ENCODE measurements at regions not wholly inside any gene's neighbourhood (a gene's known extent, or its start where the extent isn't known, plus 50 kb on each side); places are given as distances from the start of the nearest gene placed in this dataset.

- DNase-seq: no peak
- Histone ChIP-seq H3K27ac (ENCODE audit: low read depth in 2 of 2, low read length in 1 of 2) (no peak overlapping the region), H2AFZ (ENCODE audit: low read depth) (no peak overlapping the region), H3K4me3 (ENCODE audit: low read depth in 2 of 2, low read length in 1 of 2) (no peak overlapping the region), H3K9me3 (no peaks in the 10 kb centered on the region), H3F3A (replicated peaks; ENCODE audit: insufficient read depth) (no peaks in the 10 kb centered on the region), H3K4me1 (ENCODE audit: control insufficient read depth in 1 of 2, insufficient read depth in 2 of 2, low read depth in 1 of 2, low read length in 1 of 2) (no peaks in the 10 kb centered on the region), H3K9me2 (no peaks in the 10 kb centered on the region), H3K79me2 (ENCODE audit: insufficient read depth) (no peaks in the 10 kb centered on the region), H4K20me1 (ENCODE audit: insufficient read depth) (no peaks in the 10 kb centered on the region), H3K9ac (no peak overlapping the region), H3K4me2 (no peak overlapping the region), H3K36me3 (replicated peaks in 1 of 2; ENCODE audit: control insufficient read depth in 1 of 2, insufficient read depth in 2 of 2, low read length in 1 of 2) (no peaks in the 10 kb centered on the region), H3K27me3 (ENCODE audit: insufficient read depth) (peaks cover 13% of the 10 kb centered on the region; the same call in 1 of the 2 replicates)
- ChIA-PET CTCF (no interaction called here), POLR2A (no interaction called here)
- TF ChIP-seq CHD2 (IDR thresholded peaks at IDR 0.05; ENCODE audit: low read length, partially characterized antibody) (no peak), ELF1 (IDR thresholded peaks at IDR 0.05) (no peak), USF1 (IDR thresholded peaks at IDR 0.05; ENCODE audit: borderline replicate concordance, low read depth) (no peak), MXI1 (IDR thresholded peaks at IDR 0.05; ENCODE audit: low read depth, low read length) (no peak), GABPA (IDR thresholded peaks at IDR 0.05; ENCODE audit: low read depth) (no peak), FOXJ3 (CRISPR knock-in tag; IDR thresholded peaks at IDR 0.05) (no peak), RCOR1 (IDR thresholded peaks at IDR 0.05; ENCODE audit: low read length) (no peak), MEF2A (IDR thresholded peaks at IDR 0.05; ENCODE audit: borderline replicate concordance, low read depth) (no peak), JUND (IDR thresholded peaks at IDR 0.05) (no peak), NFIC (IDR thresholded peaks at IDR 0.05; ENCODE audit: borderline replicate concordance) (no peak), CTCF (IDR thresholded peaks at IDR 0.05) (no peak), PBX3 (IDR thresholded peaks at IDR 0.05) (no peak), FOSL2 (IDR thresholded peaks at IDR 0.05; ENCODE audit: borderline replicate concordance, low read depth) (no peak), RXRA (IDR thresholded peaks at IDR 0.05; ENCODE audit: borderline replicate concordance, low read depth) (no peak), TCF12 (IDR thresholded peaks at IDR 0.05) (no peak), MAX (IDR thresholded peaks at IDR 0.05; ENCODE audit: low read depth) (no peak), TAF1 (IDR thresholded peaks at IDR 0.05; ENCODE audit: borderline replicate concordance, low read depth, low read length) (no peak), SMC3 (IDR thresholded peaks at IDR 0.05; ENCODE audit: low read depth, low read length) (no peak), REST (IDR thresholded peaks at IDR 0.05; ENCODE audit: low read depth, low read length) (no peak), FOXM1 (IDR thresholded peaks at IDR 0.05; ENCODE audit: low read depth) (no peak)
- WGBS (ENCODE audit: low lambda C conversion rate): 31% methylated on average over 8 of the region's 8 CpGs
Measured at GRCh38 chr6:868201-868600, 175.3 kb upstream of the EXOC2 start.

Data from SK-N-SH (cell line).